ELR (cell line): ENCODE measurements at regions not wholly inside any gene's neighbourhood (a gene's known extent, or its start where the extent isn't known, plus 50 kb on each side); places are given as distances from the start of the nearest gene placed in this dataset.
A peak's percentile ranks its signal among the peaks of the same experiment; 100 is the strongest.

Experiments
- DNase-seq: peaks from one replicate; pipeline ENCODE4 v3.0.0-alpha.2; 2015; ENCODE audit warnings: low read depth

GRCh38 chr20:22404419-22405170 is 179.8 kb downstream of the FOXA2 start:
- DNase-seq = no peak

GRCh38 chr20:22403632-22404361 is 180.6 kb downstream of the FOXA2 start:
- no peak for DNase-seq

GRCh38 chr20:22403022-22403631 is 181.2 kb downstream of the FOXA2 start:
- DNase-seq = no peak

GRCh38 chr20:22402550-22402949 is 181.8 kb downstream of the FOXA2 start:
- no peak for DNase-seq

GRCh38 chr20:22400440-22400839 is 183.9 kb downstream of the FOXA2 start:
- no peak for DNase-seq

GRCh38 chr20:22394583-22394982 is 189.8 kb downstream of the FOXA2 start:
- no peak for DNase-seq

- DNase-seq = no peak
Observed at GRCh38 chr20:22390543-22390903, 193.8 kb downstream of the FOXA2 start.

- peak; percentile 29 for DNase-seq
Observed at GRCh38 chr20:22389836-22390542, 194.4 kb downstream of the FOXA2 start.

- no peak for DNase-seq
Observed at GRCh38 chr20:22387452-22387851, 196.9 kb downstream of the FOXA2 start.

- DNase-seq = no peak
Observed at GRCh38 chr20:22386306-22386623, 198.1 kb downstream of the FOXA2 start.

- no peak for DNase-seq
Observed at GRCh38 chr20:22385602-22386305, 198.6 kb downstream of the FOXA2 start.

GRCh38 chr20:22384978-22385377 is 199.4 kb downstream of the FOXA2 start:
- DNase-seq = no peak

- DNase-seq = no peak
Observed at GRCh38 chr20:22383156-22383555, 201.2 kb downstream of the FOXA2 start.

GRCh38 chr20:22382742-22383141 is 201.6 kb downstream of the FOXA2 start:
- DNase-seq = no peak

- DNase-seq = no peak
Observed at GRCh38 chr20:22381812-22382416, 202.5 kb downstream of the FOXA2 start.

GRCh38 chr20:22379472-22379871 is 204.9 kb downstream of the FOXA2 start:
- DNase-seq = peak; percentile 8

- DNase-seq = no peak
Observed at GRCh38 chr20:22374678-22375590, 209.4 kb downstream of the FOXA2 start.

- no peak for DNase-seq
Observed at GRCh38 chr20:22374066-22374465, 210.3 kb downstream of the FOXA2 start.

GRCh38 chr20:22373164-22373895 is 211.0 kb downstream of the FOXA2 start:
- no peak for DNase-seq

- DNase-seq = no peak
Observed at GRCh38 chr20:22371843-22372242, 212.5 kb downstream of the FOXA2 start.
